Loucy (cell line): ENCODE measurements at regions not wholly inside any gene's neighbourhood (a gene's known extent, or its start where the extent isn't known, plus 50 kb on each side); places are given as distances from the start of the nearest gene placed in this dataset.

ENCODE experiments used
- H2AFZ ChIP-seq: fragments of 200-600 bp; sonication (generic); 2 replicates; pipeline ENCODE4 v1.6.0; 2016; ENCODE audit warnings: antibody characterized with exemption, mild to moderate bottlenecking, low read length, moderate library complexity
- H3F3A ChIP-seq: fragments of 200-600 bp; 2 replicates; pipeline ENCODE4 v1.6.0; 2016; ENCODE audit warnings: antibody characterized with exemption, low read depth, mild to moderate bottlenecking
- H3K27me3 ChIP-seq: fragments of 200-600 bp; sonication (generic); 2 replicates; pipeline ENCODE4 v1.6.1; 2014; ENCODE audit warnings: low read length, mild to moderate bottlenecking; ENCODE audit not compliant: insufficient read depth, poor library complexity, severe bottlenecking
- H3K36me3 ChIP-seq: fragments of 200-600 bp; sonication (generic); 2 replicates; pipeline ENCODE4 v1.6.1; 2016; ENCODE audit warnings: low read length; ENCODE audit not compliant: insufficient read depth
- H3K4me1 ChIP-seq: fragments of 200-600 bp; sonication (generic); 2 replicates; pipeline ENCODE4 v1.5.1; 2014; ENCODE audit warnings: low read length, mild to moderate bottlenecking; ENCODE audit not compliant: insufficient read depth, poor library complexity, severe bottlenecking
- H3K4me2 ChIP-seq: fragments of 200-600 bp; sonication (generic); 2 replicates; pipeline ENCODE4 v1.6.0; 2014; ENCODE audit warnings: antibody characterized with exemption, low read length, low read depth, mild to moderate bottlenecking; ENCODE audit not compliant: poor library complexity, severe bottlenecking
- H3K4me3 ChIP-seq: fragments of 200-600 bp; sonication (generic); 2 replicates; pipeline ENCODE4 v1.5.1; 2014; ENCODE audit warnings: low read length, mild to moderate bottlenecking, mixed read lengths; ENCODE audit not compliant: poor library complexity, severe bottlenecking
- H3K79me2 ChIP-seq: fragments of 200-600 bp; sonication (generic); 2 replicates; pipeline ENCODE4 v1.6.1; 2014; ENCODE audit warnings: low read length; ENCODE audit not compliant: insufficient read depth
- H3K9ac ChIP-seq: fragments of 200-600 bp; sonication (generic); 2 replicates; pipeline ENCODE4 v1.6.0; 2014; ENCODE audit warnings: mild to moderate bottlenecking, low read depth, low read length, moderate library complexity; ENCODE audit not compliant: poor library complexity, severe bottlenecking
- H3K9me2 ChIP-seq: fragments of 200-600 bp; sonication (generic); replicated peaks from 2 replicates; pipeline ENCODE4 v1.6.1; 2016; ENCODE audit warnings: low read depth, low read length, mixed read lengths
- H3K9me3 ChIP-seq: fragments of 200-600 bp; sonication (generic); 2 replicates; pipeline ENCODE4 v1.6.1; 2014; ENCODE audit warnings: mild to moderate bottlenecking, antibody characterized with exemption, low read length, low read depth; ENCODE audit not compliant: insufficient read depth
- H4K20me1 ChIP-seq: fragments of 200-600 bp; sonication (generic); 2 replicates; pipeline ENCODE4 v1.6.0; 2014; ENCODE audit warnings: antibody characterized with exemption, low read length, mild to moderate bottlenecking; ENCODE audit not compliant: insufficient read depth, poor library complexity, severe bottlenecking
- CTCF ChIP-seq: fragments of 200-600 bp; sonication (generic); conservative IDR thresholded peaks from 2 replicates; pipeline ENCODE4 v1.5.1; 2014; ENCODE audit warnings: mild to moderate bottlenecking, antibody characterized with exemption, low read length
- EZH2phosphoT487 ChIP-seq: fragments of 200-600 bp; IDR thresholded peaks from 2 replicates; pipeline ENCODE4 v1.6.1; 2018; ENCODE audit warnings: antibody characterized with exemption, mild to moderate bottlenecking, moderate library complexity, borderline replicate concordance

DNA sequence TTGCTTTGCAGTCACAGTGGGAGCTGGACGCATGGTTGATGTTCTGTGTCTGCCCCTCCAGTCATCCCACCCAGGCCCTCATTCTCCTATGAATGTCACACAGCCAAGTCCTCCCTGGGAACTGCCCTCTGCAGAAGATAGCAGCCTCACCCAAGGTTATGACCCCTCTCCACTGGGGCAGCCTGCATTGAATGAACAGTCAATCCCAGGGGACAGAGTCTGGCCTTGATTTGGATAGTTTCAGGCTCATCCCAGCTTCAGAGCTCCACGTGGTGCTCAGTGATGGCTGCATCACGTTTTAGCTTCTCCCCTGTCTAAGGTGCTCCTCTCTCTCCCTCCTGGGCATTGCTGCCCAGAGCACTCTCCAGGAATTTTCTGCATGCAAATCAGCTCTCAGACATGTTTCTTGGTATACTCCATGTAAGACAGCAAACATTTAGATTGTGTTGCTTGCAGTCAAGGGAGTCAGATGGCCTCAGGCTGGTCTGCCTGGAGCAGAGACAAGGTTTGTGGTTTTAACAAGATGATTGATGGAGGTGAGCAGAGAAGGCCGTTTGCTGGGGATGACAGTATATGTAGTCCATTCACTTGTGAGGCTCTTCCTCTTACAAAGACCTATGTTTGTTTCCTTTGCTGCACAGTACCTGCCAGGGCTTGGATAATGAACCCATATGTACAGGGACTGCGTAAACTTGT lies 56.1 kb upstream of the MSX1 start:
- Histone ChIP-seq H3K9ac (no peak overlapping the region), H3K9me2 (no peaks in the 10 kb centered on the region), H3K79me2 (no peaks in the 10 kb centered on the region), H3K36me3 (no peaks in the 10 kb centered on the region), H3F3A (no peaks in the 10 kb centered on the region), H2AFZ (no peak overlapping the region), H3K4me1 (no peaks in the 10 kb centered on the region), H3K4me2 (no peak overlapping the region), H3K4me3 (no peak overlapping the region), H3K9me3 (no peaks in the 10 kb centered on the region; the same call in 1 of the 2 replicates), H4K20me1 (no peaks in the 10 kb centered on the region), H3K27me3 (no peaks in the 10 kb centered on the region)
- TF ChIP-seq EZH2phosphoT487 (no peak), CTCF (no peak)

GRCh38 chr4:4800646-4801408 lies 58.6 kb upstream of the MSX1 start:
- Histone ChIP-seq H3K9ac (no peak overlapping the region), H3K4me2 (no peak overlapping the region), H2AFZ (no peak overlapping the region), H3K27me3 (no peaks in the 10 kb centered on the region), H3K9me2 (no peaks in the 10 kb centered on the region), H3K36me3 (no peaks in the 10 kb centered on the region), H4K20me1 (no peaks in the 10 kb centered on the region), H3F3A (no peaks in the 10 kb centered on the region), H3K4me3 (no peak overlapping the region), H3K4me1 (no peaks in the 10 kb centered on the region), H3K9me3 (no peaks in the 10 kb centered on the region; the same call in 1 of the 2 replicates), H3K79me2 (no peaks in the 10 kb centered on the region)
- TF ChIP-seq EZH2phosphoT487 (no peak), CTCF (no peak)

- no peaks in the 10 kb centered on the region for H4K20me1 ChIP-seq
- H3K4me2 ChIP-seq, result no peak overlapping the region
- no peak for TF ChIP-seq EZH2phosphoT487
- no peak for TF ChIP-seq CTCF
- no peaks in the 10 kb centered on the region for H3K36me3 ChIP-seq
- no peaks in the 10 kb centered on the region for H3F3A ChIP-seq
- no peak overlapping the region for H2AFZ ChIP-seq
- no peaks in the 10 kb centered on the region for H3K4me1 ChIP-seq
- no peak overlapping the region for H3K4me3 ChIP-seq
- H3K9ac ChIP-seq, result no peak overlapping the region
- H3K9me2 ChIP-seq, result no peaks in the 10 kb centered on the region
- peaks cover 10% of the 10 kb centered on the region; the same call in 1 of the 2 replicates for H3K9me3 ChIP-seq
- no peaks in the 10 kb centered on the region for H3K27me3 ChIP-seq
- H3K79me2 ChIP-seq, result no peaks in the 10 kb centered on the region
These were observed 65.0 kb upstream of the MSX1 start for GRCh38 chr4:4794421-4794820.
